ENCODE measurements at regions not wholly inside any gene's neighbourhood (a gene's known extent, or its start where the extent isn't known, plus 50 kb on each side); places are given as distances from the start of the nearest gene placed in this dataset.

- no peak for TF ChIP-seq POLR2AphosphoS5 (IDR thresholded peaks at IDR 0.05)
- no peak for TF ChIP-seq POLR2A (IDR thresholded peaks at IDR 0.05)
- TF ChIP-seq CTCF (IDR thresholded peaks at IDR 0.05), result no peak
- TF ChIP-seq EP300 (IDR thresholded peaks at IDR 0.05), result no peak
Measured at GRCh38 chr21:28580585-28580984, 412.1 kb downstream of the LTN1 start.
